ENCODE measurements at regions not wholly inside any gene's neighbourhood (a gene's known extent, or its start where the extent isn't known, plus 50 kb on each side); places are given as distances from the start of the nearest gene placed in this dataset.

DNA sequence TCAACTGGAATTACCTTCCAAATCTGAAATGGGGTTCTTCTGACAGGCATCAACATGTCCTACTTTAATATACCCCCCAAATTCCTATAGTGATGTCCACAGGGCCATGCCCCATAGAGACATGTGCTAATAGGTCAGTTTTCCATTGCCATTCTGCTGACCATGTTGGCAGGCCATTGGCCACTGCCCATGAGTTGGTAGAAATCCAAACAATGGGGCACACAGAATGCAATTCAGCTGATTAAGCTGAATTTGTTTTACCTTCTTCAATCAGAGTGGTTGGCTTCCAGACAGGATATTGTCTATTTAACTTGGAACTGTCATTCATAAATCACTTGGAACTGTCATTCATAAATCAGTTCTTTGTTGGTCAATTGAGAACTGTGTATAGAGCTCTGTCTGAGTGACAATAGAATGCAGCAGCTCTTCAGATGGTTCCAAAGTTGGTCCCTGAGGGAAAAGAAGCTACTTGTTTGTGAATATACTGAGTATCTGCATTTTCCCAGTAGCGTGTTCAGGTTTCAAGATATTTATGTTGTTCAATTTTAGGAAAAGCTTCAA, 336.9 kb downstream of the DRD1 start:
- TF ChIP-seq, protein P1, sequence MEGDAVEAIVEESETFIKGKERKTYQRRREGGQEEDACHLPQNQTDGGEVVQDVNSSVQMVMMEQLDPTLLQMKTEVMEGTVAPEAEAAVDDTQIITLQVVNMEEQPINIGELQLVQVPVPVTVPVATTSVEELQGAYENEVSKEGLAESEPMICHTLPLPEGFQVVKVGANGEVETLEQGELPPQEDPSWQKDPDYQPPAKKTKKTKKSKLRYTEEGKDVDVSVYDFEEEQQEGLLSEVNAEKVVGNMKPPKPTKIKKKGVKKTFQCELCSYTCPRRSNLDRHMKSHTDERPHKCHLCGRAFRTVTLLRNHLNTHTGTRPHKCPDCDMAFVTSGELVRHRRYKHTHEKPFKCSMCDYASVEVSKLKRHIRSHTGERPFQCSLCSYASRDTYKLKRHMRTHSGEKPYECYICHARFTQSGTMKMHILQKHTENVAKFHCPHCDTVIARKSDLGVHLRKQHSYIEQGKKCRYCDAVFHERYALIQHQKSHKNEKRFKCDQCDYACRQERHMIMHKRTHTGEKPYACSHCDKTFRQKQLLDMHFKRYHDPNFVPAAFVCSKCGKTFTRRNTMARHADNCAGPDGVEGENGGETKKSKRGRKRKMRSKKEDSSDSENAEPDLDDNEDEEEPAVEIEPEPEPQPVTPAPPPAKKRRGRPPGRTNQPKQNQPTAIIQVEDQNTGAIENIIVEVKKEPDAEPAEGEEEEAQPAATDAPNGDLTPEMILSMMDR (IDR thresholded peaks at IDR 0.05; ENCODE audit: low read depth, low read length), result no peak
- no peak overlapping the region for H3K4me3 ChIP-seq (ENCODE audit: low read depth, low read length)

DNA sequence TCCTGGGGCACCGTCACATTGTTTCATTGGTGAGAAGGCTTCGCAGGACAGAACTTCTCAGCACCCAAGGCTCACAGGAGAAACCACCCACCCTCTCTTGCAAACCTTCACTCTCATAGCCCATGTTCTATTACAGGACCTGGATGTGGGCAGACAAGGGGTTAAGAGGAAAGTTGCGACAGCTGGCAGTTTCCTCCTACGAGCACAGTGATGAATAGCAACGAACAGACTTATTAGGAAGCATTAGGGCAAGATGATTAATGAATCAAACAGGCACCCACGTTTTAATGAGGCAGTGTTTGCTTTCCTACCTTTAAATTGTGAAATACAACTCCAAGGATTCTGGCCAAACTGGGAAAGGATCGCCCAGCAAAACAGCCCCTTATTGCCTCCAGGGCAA, 339.3 kb downstream of the DRD1 start:
- TF ChIP-seq, protein P1 (IDR thresholded peaks at IDR 0.05; ENCODE audit: low read depth, low read length), result no peak
- H3K4me3 ChIP-seq (ENCODE audit: low read depth, low read length), result no peak overlapping the region

DNA sequence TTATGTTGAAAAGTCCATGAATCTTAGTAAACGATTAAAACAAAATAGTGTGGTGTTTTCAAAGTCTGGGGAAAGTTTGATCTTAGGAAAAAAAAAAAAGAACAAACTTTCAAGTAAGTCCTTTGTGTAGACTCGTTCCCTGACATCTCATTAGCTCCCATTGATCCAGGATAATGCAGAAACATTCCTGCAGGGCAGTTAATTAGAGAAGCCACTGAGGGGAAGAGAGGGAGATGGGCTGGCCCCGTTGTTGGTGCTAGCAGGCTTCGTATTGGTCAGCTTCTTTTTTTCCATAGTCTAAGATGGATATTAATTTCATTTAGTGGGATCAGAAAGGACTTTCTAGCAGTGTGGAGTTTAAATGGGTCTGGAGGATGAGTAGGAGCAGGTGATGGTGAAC, 340.2 kb downstream of the DRD1 start:
- no peak overlapping the region for H3K4me3 ChIP-seq (ENCODE audit: low read depth, low read length)
- TF ChIP-seq, protein P1 (IDR thresholded peaks at IDR 0.05; ENCODE audit: low read depth, low read length), result no peak

DNA sequence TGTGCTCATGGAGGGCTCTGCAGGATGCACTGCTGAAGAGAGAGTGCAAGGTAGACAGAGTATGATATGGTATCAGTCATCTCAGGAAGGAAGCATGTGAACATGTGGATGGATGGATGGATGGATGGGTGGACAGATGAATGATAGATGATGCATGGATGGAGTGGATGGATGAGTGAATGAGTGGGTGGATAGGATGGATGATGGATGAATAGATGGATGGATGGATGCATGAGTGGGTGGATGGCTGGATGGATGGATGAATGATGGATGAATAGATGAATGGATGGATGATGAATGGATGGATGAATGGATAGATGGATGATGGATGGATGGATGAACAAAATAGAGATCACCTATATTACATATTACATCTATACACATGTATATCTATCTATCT, 341.3 kb downstream of the DRD1 start:
- H3K4me3 ChIP-seq (ENCODE audit: low read depth, low read length), result no peak overlapping the region
- TF ChIP-seq, protein P1 (IDR thresholded peaks at IDR 0.05; ENCODE audit: low read depth, low read length), result no peak

DNA sequence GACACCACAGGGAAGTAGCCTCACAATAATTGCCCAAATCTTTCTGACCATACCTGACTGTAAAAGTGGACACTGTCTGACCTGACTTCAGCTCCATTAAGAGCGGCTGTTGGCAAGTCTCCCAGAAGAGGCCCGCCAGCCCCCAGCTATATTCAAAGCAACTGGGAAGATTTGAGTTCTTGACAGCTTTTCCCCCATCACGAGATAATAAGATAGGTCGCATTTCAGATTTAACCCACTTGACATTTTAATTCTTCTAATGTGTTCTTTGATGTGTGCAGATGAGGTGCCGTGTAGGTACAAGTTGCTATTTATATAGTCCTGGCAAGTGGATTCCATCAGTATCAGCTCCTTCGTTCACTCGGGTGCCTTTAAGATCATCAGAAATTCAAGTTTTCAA, 345.7 kb downstream of the DRD1 start:
- no peak overlapping the region for H3K4me3 ChIP-seq (ENCODE audit: low read depth, low read length)
- TF ChIP-seq, protein P1 (IDR thresholded peaks at IDR 0.05; ENCODE audit: low read depth, low read length), result no peak

DNA sequence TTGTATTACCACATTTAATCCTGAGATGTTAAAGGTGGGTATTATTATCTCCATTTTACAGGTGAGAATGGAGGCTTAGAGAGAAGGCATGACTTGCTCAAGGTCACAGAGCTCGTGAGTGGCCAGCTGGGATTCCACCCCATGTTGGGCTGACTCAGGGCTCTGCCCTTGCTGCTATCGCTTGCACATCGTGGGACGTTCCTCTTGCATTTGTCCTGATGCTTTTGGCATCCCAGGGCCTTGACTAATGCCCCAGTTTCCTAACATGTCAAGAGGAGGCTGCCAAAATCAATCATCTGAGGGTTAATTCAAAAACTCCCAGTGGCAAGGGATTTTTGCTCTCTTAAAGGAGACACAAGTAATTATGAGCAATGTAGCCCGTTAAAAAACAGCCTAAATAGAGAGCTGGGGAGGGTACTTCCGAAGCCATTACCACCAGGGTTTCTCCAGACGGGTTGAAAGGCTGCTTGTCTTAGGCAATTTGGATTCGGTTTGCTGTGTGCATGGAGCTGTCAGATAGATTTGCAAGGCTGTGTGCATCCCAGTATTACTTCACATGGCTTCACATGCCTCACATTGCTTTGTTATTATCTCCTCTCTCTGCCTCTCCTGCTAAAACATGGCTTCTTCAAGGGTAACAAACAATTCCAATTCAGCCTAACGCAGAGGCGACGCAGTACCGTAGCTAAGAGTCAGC, 347.4 kb downstream of the DRD1 start:
- H3K4me3 ChIP-seq (ENCODE audit: low read depth, low read length), result no peak overlapping the region
- TF ChIP-seq, protein P1 (IDR thresholded peaks at IDR 0.05; ENCODE audit: low read depth, low read length), result no peak

DNA sequence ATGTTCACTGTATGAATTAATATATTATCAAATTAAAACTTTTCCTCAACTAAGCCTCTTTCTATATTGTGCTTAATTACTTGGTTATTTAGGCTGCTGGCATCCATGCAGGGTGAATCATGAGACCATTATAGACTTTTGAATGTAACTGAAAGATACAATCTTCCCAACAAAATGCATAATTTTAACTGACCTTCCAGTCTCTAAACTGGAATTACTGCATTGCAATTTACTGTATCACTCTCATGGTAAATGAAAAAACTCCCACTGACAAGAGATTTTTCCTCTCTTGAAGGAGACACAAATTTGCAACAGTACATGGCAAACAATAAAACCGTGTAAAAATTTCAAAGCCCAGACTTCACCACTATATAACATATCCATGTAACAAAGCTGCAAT, 349.5 kb downstream of the DRD1 start:
- TF ChIP-seq, protein P1 (IDR thresholded peaks at IDR 0.05; ENCODE audit: low read depth, low read length), result no peak
- no peak overlapping the region for H3K4me3 ChIP-seq (ENCODE audit: low read depth, low read length)
